WERI-Rb-1 (cell line): ENCODE measurements at regions not wholly inside any gene's neighbourhood (a gene's known extent, or its start where the extent isn't known, plus 50 kb on each side); places are given as distances from the start of the nearest gene placed in this dataset.

ENCODE experiments used
- DNase-seq: peaks from one replicate; pipeline ENCODE4 v3.0.0-alpha.2; 2020
- H3K27ac ChIP-seq: fragments of 250-450 bp; sonication (Bioruptor Pico); 2 replicates; pipeline ENCODE4 v1.5.1; 2020; ENCODE audit warnings: mild to moderate bottlenecking, moderate library complexity
- H3K27me3 ChIP-seq: fragments of 250-450 bp; sonication (Bioruptor Pico); 2 replicates; pipeline ENCODE4 v1.5.1; 2021; ENCODE audit warnings: mild to moderate bottlenecking, low read depth, moderate library complexity; ENCODE audit not compliant: insufficient read depth, severe bottlenecking
- H3K36me3 ChIP-seq: fragments of 250-450 bp; sonication (Bioruptor Pico); 2 replicates; pipeline ENCODE4 v1.5.1; 2020; ENCODE audit warnings: mild to moderate bottlenecking, moderate library complexity
- H3K4me3 ChIP-seq: 2 replicates; pipeline ENCODE4 v1.5.1; 2011; ENCODE audit warnings: low read depth, mild to moderate bottlenecking, control low read depth, low read length
- H3K9me3 ChIP-seq: fragments of 250-450 bp; sonication (Bioruptor Pico); 2 replicates; pipeline ENCODE4 v1.5.1; 2021; ENCODE audit warnings: mild to moderate bottlenecking, moderate library complexity; ENCODE audit not compliant: severe bottlenecking
- CTCF ChIP-seq: IDR thresholded peaks from 2 replicates; pipeline ENCODE4 v1.5.1; 2011; ENCODE audit warnings: low read depth, mild to moderate bottlenecking, control low read depth, inconsistent platforms, low read length

GRCh38 chr20:23284009-23284408 lies 66.6 kb upstream of the NXT1 start:
- TF ChIP-seq CTCF, result no peak

GRCh38 chr20:23283096-23283850 lies 67.3 kb upstream of the NXT1 start:
- TF ChIP-seq CTCF, result no peak
- H3K27ac ChIP-seq, result no peak overlapping the region
- no peak overlapping the region for H3K4me3 ChIP-seq
- H3K27me3 ChIP-seq, result peaks cover 81% of the 10 kb centered on the region
- H3K36me3 ChIP-seq, result no peaks in the 10 kb centered on the region
- no peak for DNase-seq
- no peaks in the 10 kb centered on the region for H3K9me3 ChIP-seq

More at GRCh38 chr20:23284009-23284408, 66.6 kb upstream of the NXT1 start:
- Histone ChIP-seq H3K27me3 (peaks cover 81% of the 10 kb centered on the region), H3K4me3 (no peak overlapping the region), H3K9me3 (no peaks in the 10 kb centered on the region), H3K27ac (no peak overlapping the region), H3K36me3 (no peaks in the 10 kb centered on the region)
- no peak for DNase-seq

GRCh38 chr20:23282546-23282945 lies 68.0 kb upstream of the NXT1 start:
- H3K36me3 ChIP-seq, result no peaks in the 10 kb centered on the region
- H3K27me3 ChIP-seq, result peaks cover 80% of the 10 kb centered on the region
- H3K4me3 ChIP-seq, result no peak overlapping the region

GRCh38 chr20:23282111-23282510 lies 68.5 kb upstream of the NXT1 start:
- no peak overlapping the region for H3K27ac ChIP-seq
- no peak for TF ChIP-seq CTCF
- no peaks in the 10 kb centered on the region for H3K9me3 ChIP-seq
- no peaks in the 10 kb centered on the region for H3K36me3 ChIP-seq
- no peak overlapping the region for H3K4me3 ChIP-seq
- H3K27me3 ChIP-seq, result peaks cover 80% of the 10 kb centered on the region
- DNase-seq, result no peak

More at GRCh38 chr20:23282546-23282945, 68.0 kb upstream of the NXT1 start:
- DNase-seq, result no peak
- no peaks in the 10 kb centered on the region for H3K9me3 ChIP-seq
- H3K27ac ChIP-seq, result no peak overlapping the region
- no peak for TF ChIP-seq CTCF

GRCh38 chr20:23279836-23280235 lies 70.8 kb upstream of the NXT1 start:
- Histone ChIP-seq H3K36me3 (no peaks in the 10 kb centered on the region), H3K4me3 (no peak overlapping the region), H3K27me3 (peaks cover 84% of the 10 kb centered on the region), H3K9me3 (no peaks in the 10 kb centered on the region), H3K27ac (no peak overlapping the region)
- DNase-seq, result no peak
- no peak for TF ChIP-seq CTCF

GRCh38 chr20:23278172-23278571 lies 72.4 kb upstream of the NXT1 start:
- no peak for TF ChIP-seq CTCF
- Histone ChIP-seq H3K9me3 (no peaks in the 10 kb centered on the region), H3K4me3 (no peak overlapping the region), H3K27me3 (peaks cover 84% of the 10 kb centered on the region), H3K36me3 (no peaks in the 10 kb centered on the region), H3K27ac (no peak overlapping the region)
- DNase-seq, result no peak
